T-helper 1 cell treated with Interleukin-12 subunit alpha and Interleukin-12 subunit beta and Interleukin-4 antibody, amounts not matched to agents 30 ng/mL and 1 ng/mL, for 36 hours (primary cell): ENCODE measurements at regions not wholly inside any gene's neighbourhood (a gene's known extent, or its start where the extent isn't known, plus 50 kb on each side); places are given as distances from the start of the nearest gene placed in this dataset.
"Not testable (repeated sequence)": the region's sequence is repeated elsewhere in the genome, so short reads cannot be mapped to it uniquely, and the experiment has no call there.

Source experiments
- intact Hi-C: fragments of 100-400 bp; cut with micrococcal nuclease; formaldehyde crosslinking; loops from one replicate; pipeline ENCODE4 v1.15.1; 2024

- intact Hi-C loops, result no loop called here
Observed at GRCh38 chr15:36438499-36438898, 140.9 kb upstream of the CDIN1 start.

- intact Hi-C loops, result no loop called here
Observed at GRCh38 chr15:36447373-36447772, 132.1 kb upstream of the CDIN1 start.

GRCh38 chr15:36448418-36448817 lies 131.0 kb upstream of the CDIN1 start:
- intact Hi-C loops, result no loop called here

GRCh38 chr15:36449084-36449661 lies 130.3 kb upstream of the CDIN1 start:
- intact Hi-C loops, result no loop called here

GRCh38 chr15:36449662-36450145 lies 129.7 kb upstream of the CDIN1 start:
- intact Hi-C loops, result no loop called here

GRCh38 chr15:36454244-36454643 lies 125.2 kb upstream of the CDIN1 start:
- intact Hi-C loops, result not testable (repeated sequence)

GRCh38 chr15:36458411-36458810 lies 121.0 kb upstream of the CDIN1 start:
- intact Hi-C loops, result no loop called here

GRCh38 chr15:36465304-36465703 lies 114.1 kb upstream of the CDIN1 start:
- intact Hi-C loops, result no loop called here

- intact Hi-C loops, result no loop called here
Observed at GRCh38 chr15:36468746-36469145, 110.7 kb upstream of the CDIN1 start.

- intact Hi-C loops, result no loop called here
Observed at GRCh38 chr15:36469311-36469966, 110.0 kb upstream of the CDIN1 start.

GRCh38 chr15:36472672-36473071 lies 106.8 kb upstream of the CDIN1 start:
- intact Hi-C loops, result no loop called here

GRCh38 chr15:36478561-36478960 lies 100.9 kb upstream of the CDIN1 start:
- intact Hi-C loops, result no loop called here

GRCh38 chr15:36479200-36479896 lies 100.1 kb upstream of the CDIN1 start:
- intact Hi-C loops, result no loop called here

- intact Hi-C loops, result no loop called here
Observed at GRCh38 chr15:36481156-36481555, 98.3 kb upstream of the CDIN1 start.

GRCh38 chr15:36483409-36483808 lies 96.0 kb upstream of the CDIN1 start:
- intact Hi-C loops, result no loop called here

- intact Hi-C loops, result no loop called here
Observed at GRCh38 chr15:36484038-36484778, 95.2 kb upstream of the CDIN1 start.

- intact Hi-C loops, result no loop called here
Observed at GRCh38 chr15:36491912-36492311, 87.5 kb upstream of the CDIN1 start.

- intact Hi-C loops, result no loop called here
Observed at GRCh38 chr15:36495456-36495991, 83.9 kb upstream of the CDIN1 start.

- intact Hi-C loops, result no loop called here
Observed at GRCh38 chr15:36497901-36498300, 81.5 kb upstream of the CDIN1 start.

- intact Hi-C loops, result no loop called here
Observed at GRCh38 chr15:36498401-36498800, 81.0 kb upstream of the CDIN1 start.

- intact Hi-C loops, result no loop called here
Observed at GRCh38 chr15:36498916-36499315, 80.5 kb upstream of the CDIN1 start.
